ENCODE measurements at regions not wholly inside any gene's neighbourhood (a gene's known extent, or its start where the extent isn't known, plus 50 kb on each side); places are given as distances from the start of the nearest gene placed in this dataset.

DNA sequence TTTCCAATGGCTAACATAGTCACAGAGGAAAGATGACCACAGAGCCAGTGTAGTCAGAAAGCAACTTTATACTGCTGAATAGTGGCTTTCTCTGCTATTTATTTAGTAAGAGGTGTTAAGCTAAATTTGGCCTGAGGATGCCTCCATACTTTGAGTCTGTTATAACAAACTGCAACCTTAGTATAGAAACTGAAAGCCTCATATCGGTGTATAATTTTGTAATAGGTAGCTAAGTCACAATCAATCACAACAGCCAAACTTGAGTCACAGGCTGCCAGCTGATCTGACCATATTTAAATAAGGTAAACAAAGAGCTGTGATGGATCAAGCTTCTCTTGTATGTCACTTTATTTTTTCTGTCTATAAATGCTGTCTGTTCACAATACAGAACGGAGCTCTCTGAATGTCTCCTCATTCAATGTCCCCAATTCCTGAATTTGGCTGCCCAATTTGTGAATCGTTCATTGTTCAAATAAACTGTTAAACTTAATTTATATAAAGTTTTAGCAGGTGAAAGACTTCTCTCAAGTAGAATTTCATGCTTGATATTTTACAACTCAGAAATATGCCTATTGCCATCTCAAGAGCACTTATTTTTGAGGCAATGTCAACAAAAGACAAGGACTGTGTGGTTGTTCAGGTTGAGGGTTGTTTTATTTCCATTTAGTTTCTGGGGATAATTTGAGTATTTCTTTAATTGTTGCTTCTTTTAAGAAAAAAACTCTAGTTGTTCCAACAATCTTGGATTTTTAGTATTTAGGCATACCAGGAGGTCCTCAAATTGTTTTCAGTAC lies 339.7 kb upstream of the B3GALT2 start:
- TF ChIP-seq, protein P1, sequence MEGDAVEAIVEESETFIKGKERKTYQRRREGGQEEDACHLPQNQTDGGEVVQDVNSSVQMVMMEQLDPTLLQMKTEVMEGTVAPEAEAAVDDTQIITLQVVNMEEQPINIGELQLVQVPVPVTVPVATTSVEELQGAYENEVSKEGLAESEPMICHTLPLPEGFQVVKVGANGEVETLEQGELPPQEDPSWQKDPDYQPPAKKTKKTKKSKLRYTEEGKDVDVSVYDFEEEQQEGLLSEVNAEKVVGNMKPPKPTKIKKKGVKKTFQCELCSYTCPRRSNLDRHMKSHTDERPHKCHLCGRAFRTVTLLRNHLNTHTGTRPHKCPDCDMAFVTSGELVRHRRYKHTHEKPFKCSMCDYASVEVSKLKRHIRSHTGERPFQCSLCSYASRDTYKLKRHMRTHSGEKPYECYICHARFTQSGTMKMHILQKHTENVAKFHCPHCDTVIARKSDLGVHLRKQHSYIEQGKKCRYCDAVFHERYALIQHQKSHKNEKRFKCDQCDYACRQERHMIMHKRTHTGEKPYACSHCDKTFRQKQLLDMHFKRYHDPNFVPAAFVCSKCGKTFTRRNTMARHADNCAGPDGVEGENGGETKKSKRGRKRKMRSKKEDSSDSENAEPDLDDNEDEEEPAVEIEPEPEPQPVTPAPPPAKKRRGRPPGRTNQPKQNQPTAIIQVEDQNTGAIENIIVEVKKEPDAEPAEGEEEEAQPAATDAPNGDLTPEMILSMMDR (IDR thresholded peaks at IDR 0.05; ENCODE audit: low read depth, low read length), result no peak

DNA sequence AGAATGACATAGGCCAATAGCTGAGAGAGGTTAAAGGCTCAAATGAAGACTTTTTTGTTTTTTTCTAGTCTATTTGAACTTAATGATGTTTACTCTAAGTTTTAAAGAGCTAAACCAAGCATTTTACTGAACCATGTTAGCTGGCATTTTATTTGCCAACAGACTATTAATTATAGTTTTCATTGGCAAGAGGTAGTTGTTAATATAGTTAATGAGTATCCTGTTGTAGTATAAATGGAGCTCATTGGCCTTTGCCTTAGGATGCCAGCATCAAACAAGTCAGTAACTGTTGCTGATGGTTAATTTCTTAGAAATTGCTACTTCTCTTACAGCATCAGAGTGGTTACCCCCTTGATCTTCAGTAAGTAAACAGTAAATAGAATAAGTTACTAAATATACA lies 339.0 kb upstream of the B3GALT2 start:
- DNase-seq (ENCODE audit: extremely low read depth, low read depth), result no peak
- TF ChIP-seq, protein P1 (IDR thresholded peaks at IDR 0.05; ENCODE audit: low read depth, low read length), result no peak

More for the DNA sequence above, 339.7 kb upstream of the B3GALT2 start:
- no peak for DNase-seq (ENCODE audit: extremely low read depth, low read depth)

DNA sequence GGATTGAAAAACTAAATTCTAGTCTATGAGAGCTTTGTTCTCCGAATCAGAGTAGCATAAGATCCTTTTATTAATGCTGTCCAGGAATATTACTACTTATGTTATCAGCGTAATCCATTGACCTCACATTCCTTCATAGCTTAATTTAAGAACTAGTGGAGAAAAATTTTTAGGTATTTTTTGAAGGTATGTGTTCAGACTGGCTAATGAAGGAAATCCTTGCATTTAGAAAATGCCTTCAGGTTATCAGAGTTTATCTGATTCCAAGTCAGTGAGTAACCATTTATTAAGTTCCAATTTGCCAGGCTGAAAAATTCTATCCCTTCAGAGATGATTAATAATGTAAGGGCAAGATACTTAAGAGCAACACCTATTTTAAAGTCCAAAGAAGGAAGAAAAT lies 338.2 kb upstream of the B3GALT2 start:
- TF ChIP-seq, protein P1 (IDR thresholded peaks at IDR 0.05; ENCODE audit: low read depth, low read length), result no peak
- no peak for DNase-seq (ENCODE audit: extremely low read depth, low read depth)

DNA sequence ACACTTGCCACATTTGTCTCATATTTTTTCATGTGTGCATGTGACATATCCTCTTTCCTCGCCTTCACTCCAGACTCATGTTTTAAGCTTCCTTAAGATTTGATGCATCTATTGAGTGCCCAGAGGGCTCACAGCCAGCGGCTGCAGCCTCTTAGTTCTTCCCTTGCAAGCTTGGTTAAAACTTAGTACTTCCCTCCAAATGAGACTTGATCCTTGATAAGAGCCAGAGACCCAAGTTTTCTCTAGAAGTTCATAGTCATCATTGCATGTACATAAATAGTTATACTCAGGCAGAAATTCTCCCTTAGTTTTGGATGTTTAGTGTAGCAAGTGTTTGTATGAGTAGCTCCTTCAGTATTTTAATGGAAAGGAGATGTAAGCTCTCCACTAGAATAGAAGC lies 337.6 kb upstream of the B3GALT2 start:
- TF ChIP-seq, protein P1 (IDR thresholded peaks at IDR 0.05; ENCODE audit: low read depth, low read length), result no peak
- DNase-seq (ENCODE audit: extremely low read depth, low read depth), result no peak

DNA sequence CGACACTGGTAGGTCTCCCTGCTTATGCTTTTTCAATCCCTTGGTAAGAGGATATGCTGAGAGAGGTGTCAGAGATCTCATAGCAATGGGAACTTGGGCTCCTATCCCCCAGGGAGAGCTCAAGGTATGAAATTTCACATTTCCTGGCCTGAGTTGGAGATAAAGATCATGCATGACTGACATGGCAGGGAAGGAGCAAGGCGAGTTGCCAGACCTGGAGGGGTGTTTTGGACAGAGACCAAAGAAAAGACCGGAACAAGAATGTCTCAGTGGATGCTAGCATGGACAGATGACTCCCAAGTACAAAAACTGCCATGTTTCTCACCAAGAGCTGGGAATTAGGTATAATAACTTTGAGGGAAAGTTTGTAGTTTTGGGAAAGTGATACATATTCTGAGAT lies 334.1 kb upstream of the B3GALT2 start:
- TF ChIP-seq, protein P1 (IDR thresholded peaks at IDR 0.05; ENCODE audit: low read depth, low read length), result no peak
- no peak for DNase-seq (ENCODE audit: extremely low read depth, low read depth)

DNA sequence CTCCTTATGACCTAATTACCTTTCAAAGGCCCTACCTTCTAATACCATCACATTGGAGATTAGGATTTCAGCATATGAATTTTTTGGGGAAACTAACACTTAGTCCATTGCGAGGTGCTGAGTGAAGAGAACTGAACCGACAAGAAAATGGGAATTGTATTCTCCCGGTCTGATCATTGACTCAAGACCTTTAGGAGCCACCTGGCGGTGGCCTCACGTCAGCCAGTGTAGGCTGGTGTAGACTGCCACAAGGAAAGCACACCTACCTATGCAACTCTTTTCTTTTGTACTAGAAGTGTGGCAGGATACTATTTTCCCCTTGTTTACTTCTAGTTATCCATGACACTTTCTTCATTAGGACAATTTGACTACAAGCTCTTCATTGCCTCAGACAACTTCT lies 333.5 kb upstream of the B3GALT2 start:
- TF ChIP-seq, protein P1 (IDR thresholded peaks at IDR 0.05; ENCODE audit: low read depth, low read length), result no peak; the same call in 1 of the 2 replicates
- DNase-seq (ENCODE audit: extremely low read depth, low read depth), result no peak

DNA sequence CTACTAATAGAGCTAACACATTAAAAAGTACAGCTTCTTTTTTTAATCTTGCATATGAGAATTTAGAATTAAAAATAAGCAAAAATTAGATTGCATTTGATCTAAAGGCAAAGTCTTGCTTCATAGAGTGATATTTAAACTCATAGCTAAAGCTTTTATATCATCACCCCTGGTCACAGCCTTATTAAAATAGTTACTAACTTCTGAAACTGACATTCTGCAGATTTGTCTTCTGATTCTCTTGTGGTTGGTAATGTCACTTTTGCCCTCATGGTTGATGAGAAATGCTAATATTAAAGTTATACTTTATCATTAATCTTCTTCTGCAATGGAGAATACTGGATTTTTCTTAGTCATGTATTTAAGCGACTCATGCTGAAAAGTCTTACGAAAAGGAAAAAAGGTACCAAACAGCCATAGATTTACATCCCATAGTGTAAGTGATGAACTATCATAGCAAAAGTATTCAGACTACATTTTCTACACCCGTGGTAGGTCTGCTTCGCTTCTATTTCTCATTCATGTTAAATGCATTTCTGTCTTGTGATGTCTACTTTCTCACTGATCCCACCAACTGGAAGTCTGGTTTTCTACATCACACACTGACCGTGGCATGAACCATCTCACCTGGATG lies 330.5 kb upstream of the B3GALT2 start:
- TF ChIP-seq, protein P1 (IDR thresholded peaks at IDR 0.05; ENCODE audit: low read depth, low read length), result no peak
- DNase-seq (ENCODE audit: extremely low read depth, low read depth), result no peak
